HEK293T (cell line): ENCODE measurements at regions not wholly inside any gene's neighbourhood (a gene's known extent, or its start where the extent isn't known, plus 50 kb on each side); places are given as distances from the start of the nearest gene placed in this dataset.

Experiments used
- CTCF ChIA-PET: fragments of 350-600 bp; formaldehyde crosslinking; extraction: SDS; loops from one replicate; lab custom pipeline; 2021; ENCODE audit warnings: antibody characterized with exemption, inconsistent platforms; lab: Yijun Ruan, JAX
- POLR2A ChIA-PET: fragments of 350-600 bp; formaldehyde crosslinking; extraction: SDS; loops from one replicate; lab custom pipeline; 2020; ENCODE audit warnings: antibody characterized with exemption, inconsistent platforms; lab: Yijun Ruan, JAX
- DNase-seq: peaks from one replicate; pipeline ENCODE4 v3.0.0; 2012; ENCODE audit warnings: mixed read lengths; ENCODE audit errors: extremely low spot score
- ARNT ChIP-seq: fragments of 450-650 bp; IDR thresholded peaks from 2 replicates; pipeline ENCODE4 v1.6.1; 2017; ENCODE audit warnings: mild to moderate bottlenecking
- BHLHE40 ChIP-seq: fragments of 450-650 bp; IDR thresholded peaks from 2 replicates; pipeline ENCODE4 v1.6.1; 2016; ENCODE audit warnings: mild to moderate bottlenecking, moderate library complexity, borderline replicate concordance
- CTBP1 ChIP-seq: fragments of 450-650 bp; IDR thresholded peaks from 2 replicates; pipeline ENCODE4 v1.6.1; 2016; ENCODE audit warnings: borderline replicate concordance
- ELF4 ChIP-seq: fragments of 450-650 bp; IDR thresholded peaks from 2 replicates; pipeline ENCODE4 v1.6.1; 2017; ENCODE audit warnings: antibody characterized with exemption
- FOXA1 ChIP-seq: fragments of 450-650 bp; IDR thresholded peaks from 2 replicates; pipeline ENCODE4 v1.6.1; 2016; ENCODE audit warnings: mild to moderate bottlenecking
- FOXK2 ChIP-seq: fragments of 450-650 bp; IDR thresholded peaks from 2 replicates; pipeline ENCODE4 v1.6.1; 2016; ENCODE audit warnings: mild to moderate bottlenecking
- FOXM1 ChIP-seq: fragments of 450-650 bp; IDR thresholded peaks from 2 replicates; pipeline ENCODE4 v1.6.1; 2017; ENCODE audit warnings: mild to moderate bottlenecking, borderline replicate concordance
- HDGF ChIP-seq: fragments of 450-650 bp; IDR thresholded peaks from 2 replicates; pipeline ENCODE4 v1.6.1; 2017; ENCODE audit warnings: antibody characterized with exemption, borderline replicate concordance
- L3MBTL2 ChIP-seq: fragments of 450-650 bp; conservative IDR thresholded peaks from 2 replicates; pipeline ENCODE4 v1.6.1; 2016; ENCODE audit warnings: mild to moderate bottlenecking
- LEF1 ChIP-seq: fragments of 450-650 bp; IDR thresholded peaks from 2 replicates; pipeline ENCODE4 v1.6.1; 2017; ENCODE audit warnings: mild to moderate bottlenecking, borderline replicate concordance
- NFRKB ChIP-seq: fragments of 450-650 bp; IDR thresholded peaks from 2 replicates; pipeline ENCODE4 v1.6.1; 2016; ENCODE audit warnings: mild to moderate bottlenecking, moderate library complexity
- SP1 ChIP-seq: fragments of 450-650 bp; IDR thresholded peaks from 2 replicates; pipeline ENCODE4 v1.6.1; 2017
- SUZ12 ChIP-seq: fragments of 450-650 bp; IDR thresholded peaks from 2 replicates; pipeline ENCODE4 v1.6.1; 2016; ENCODE audit warnings: mild to moderate bottlenecking
- TARDBP ChIP-seq: fragments of 450-650 bp; IDR thresholded peaks from 2 replicates; pipeline ENCODE4 v1.6.1; 2016
- ZNF384 ChIP-seq: fragments of 450-650 bp; IDR thresholded peaks from 2 replicates; pipeline ENCODE4 v1.6.1; 2016
- TF ChIP-seq, protein P1 (sequence below): fragments of 450-650 bp; IDR thresholded peaks from 2 replicates; pipeline ENCODE4 v1.6.1; 2016

DNA sequence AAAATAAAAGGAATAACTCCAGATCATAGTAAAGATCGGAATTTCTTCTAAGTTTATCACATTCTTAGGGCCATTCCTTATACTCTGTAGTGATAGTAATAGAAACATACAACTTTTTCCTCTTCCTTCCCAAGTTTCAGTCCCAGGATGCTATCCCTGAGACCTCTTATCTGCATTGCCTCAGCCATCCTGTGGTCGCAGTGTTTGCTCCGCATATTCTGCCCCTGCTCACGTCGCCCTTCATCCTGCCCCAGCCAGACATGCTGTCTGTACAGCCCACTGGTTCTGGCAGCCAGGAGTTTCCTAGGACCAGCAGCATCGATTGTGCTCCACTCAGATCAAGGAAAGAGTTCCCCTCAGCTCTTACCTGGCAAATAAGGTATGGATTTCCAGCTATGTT lies 132.7 kb upstream of the ERCC6L2 start:
- no peak for DNase-seq
- POLR2A ChIA-PET: no interaction called here
- CTCF ChIA-PET: interaction anchor here (0.7 kb wide), 1 partner anchor 16 kb away, joined by 3 read pairs; no protein-coding TSS in a partner anchor
- TF ChIP-seq LEF1 (no peak), TARDBP (no peak), CTBP1 (no peak), SP1 (no peak), FOXM1 (no peak), ZNF384 (no peak), L3MBTL2 (no peak), BHLHE40 (no peak), FOXK2 (no peak), ELF4 (no peak), NFRKB (no peak), FOXA1 (no peak), ARNT (no peak), SUZ12 (no peak), HDGF (no peak)
- TF ChIP-seq, protein P1, sequence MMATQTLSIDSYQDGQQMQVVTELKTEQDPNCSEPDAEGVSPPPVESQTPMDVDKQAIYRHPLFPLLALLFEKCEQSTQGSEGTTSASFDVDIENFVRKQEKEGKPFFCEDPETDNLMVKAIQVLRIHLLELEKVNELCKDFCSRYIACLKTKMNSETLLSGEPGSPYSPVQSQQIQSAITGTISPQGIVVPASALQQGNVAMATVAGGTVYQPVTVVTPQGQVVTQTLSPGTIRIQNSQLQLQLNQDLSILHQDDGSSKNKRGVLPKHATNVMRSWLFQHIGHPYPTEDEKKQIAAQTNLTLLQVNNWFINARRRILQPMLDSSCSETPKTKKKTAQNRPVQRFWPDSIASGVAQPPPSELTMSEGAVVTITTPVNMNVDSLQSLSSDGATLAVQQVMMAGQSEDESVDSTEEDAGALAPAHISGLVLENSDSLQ: no peak

DNA sequence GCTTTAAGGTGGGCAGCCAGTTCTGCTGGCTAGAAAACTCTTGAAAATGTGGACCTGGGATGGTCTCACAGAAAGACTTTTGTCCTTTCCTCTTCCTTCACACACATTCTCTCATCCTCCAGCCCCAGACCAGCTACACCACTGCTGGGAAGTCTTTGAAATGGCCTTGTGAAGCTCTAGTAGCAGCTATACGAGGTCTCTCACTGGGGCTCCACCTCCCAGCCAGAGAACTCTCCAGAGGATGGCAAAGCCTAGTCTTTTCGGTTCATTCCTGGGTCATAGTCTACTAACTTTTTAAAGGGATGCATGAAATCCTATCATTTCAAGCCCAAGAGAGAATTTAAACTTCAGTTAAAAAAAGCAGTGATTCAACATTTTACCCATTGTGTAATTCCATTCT lies 133.9 kb upstream of the ERCC6L2 start:
- ChIA-PET CTCF (no interaction called here), POLR2A (no interaction called here)
- TF ChIP-seq HDGF (no peak), TARDBP (no peak), ZNF384 (no peak), L3MBTL2 (no peak), FOXK2 (no peak), CTBP1 (no peak), FOXM1 (no peak), LEF1 (no peak), SP1 (no peak), ELF4 (no peak), ARNT (no peak)
- TF ChIP-seq, protein P1: no peak
- DNase-seq: no peak

DNA sequence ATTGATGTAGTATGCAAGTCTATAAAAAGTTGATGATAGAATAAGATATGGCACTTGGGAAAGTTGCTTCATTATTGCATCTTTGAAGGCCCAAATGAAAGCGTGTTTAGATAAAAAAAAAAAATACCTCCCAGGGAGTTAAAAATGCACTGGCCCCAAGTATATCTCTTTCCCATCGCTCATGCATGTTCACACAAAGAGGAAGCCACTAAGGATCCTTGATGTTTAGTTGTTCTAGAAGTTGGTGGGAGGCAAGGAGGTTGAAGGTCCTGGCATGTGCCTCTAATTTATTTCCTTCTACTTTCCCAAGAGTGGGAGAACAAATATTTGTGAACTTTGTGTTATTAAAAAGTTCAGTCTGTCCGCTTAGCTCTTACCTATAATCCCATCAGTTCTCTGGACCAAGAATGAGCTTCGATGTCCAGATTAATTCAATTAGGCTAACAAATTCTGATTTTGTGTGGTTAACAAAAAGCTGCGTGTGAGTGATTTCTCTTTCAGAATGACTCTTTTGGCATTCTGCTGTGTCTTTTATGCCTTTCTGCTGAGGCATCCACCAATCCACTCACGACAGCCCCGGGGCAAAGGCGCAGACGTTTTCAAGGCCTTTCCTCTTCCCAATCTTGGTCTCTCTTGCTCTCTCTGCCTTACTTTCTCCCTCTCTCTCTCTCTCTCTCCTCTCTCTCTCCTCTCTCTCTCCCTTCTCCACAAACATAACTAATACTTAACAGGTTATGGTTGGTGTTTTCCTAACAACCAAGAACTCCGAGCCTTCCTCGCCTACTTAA lies 135.1 kb upstream of the ERCC6L2 start:
- CTCF ChIA-PET: no interaction called here
- no peak for DNase-seq

DNA sequence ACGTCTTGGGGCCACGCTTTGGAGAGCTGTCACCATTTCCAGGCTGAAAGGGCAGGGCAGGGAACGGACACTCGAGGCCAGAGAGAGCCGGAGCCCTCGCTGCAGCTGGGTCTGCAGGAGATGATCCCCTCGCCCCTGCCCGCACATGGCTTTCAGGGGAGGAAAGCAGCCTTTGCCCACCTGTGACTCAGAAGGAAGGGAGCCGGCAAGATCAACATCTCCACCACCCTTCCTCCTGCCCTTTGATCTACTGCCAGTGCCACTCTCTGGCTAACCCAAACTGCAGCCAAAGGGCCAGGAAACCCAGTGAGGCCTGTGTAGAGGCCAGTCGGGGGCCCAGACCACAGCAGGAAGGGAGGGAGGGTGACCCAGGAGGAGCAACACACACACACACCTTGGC lies 137.1 kb upstream of the ERCC6L2 start:
- ChIA-PET POLR2A (no interaction called here), CTCF (interaction anchor here (0.6 to 1.4 kb wide), 3 partner anchors 11 to 1660 kb away, joined by 3 to 4 read pairs (median 3); no protein-coding TSS in a partner anchor)

More for the DNA sequence above, 135.1 kb upstream of the ERCC6L2 start:
- TF ChIP-seq TARDBP: no peak
- no peak for TF ChIP-seq HDGF
- TF ChIP-seq, protein P1: no peak
- TF ChIP-seq FOXK2: no peak
- TF ChIP-seq ARNT: no peak
- TF ChIP-seq CTBP1: no peak
- no peak for TF ChIP-seq SP1
- TF ChIP-seq LEF1: no peak
- TF ChIP-seq BHLHE40: no peak
- TF ChIP-seq NFRKB: no peak
- no peak for TF ChIP-seq L3MBTL2
- TF ChIP-seq SUZ12: no peak
- no peak for TF ChIP-seq FOXM1
- TF ChIP-seq ELF4: no peak
- no peak for TF ChIP-seq ZNF384
- no peak for TF ChIP-seq FOXA1
- POLR2A ChIA-PET: interaction anchor here (1.3 kb wide), 1 partner anchor 14 kb away, joined by 4 read pairs; no protein-coding TSS in a partner anchor

More for the DNA sequence above, 137.1 kb upstream of the ERCC6L2 start:
- DNase-seq: no peak
- no peak for TF ChIP-seq ZNF384
- no peak for TF ChIP-seq L3MBTL2
- no peak for TF ChIP-seq FOXM1
- no peak for TF ChIP-seq BHLHE40
- no peak for TF ChIP-seq HDGF
- TF ChIP-seq TARDBP: no peak
- TF ChIP-seq, protein P1: no peak
- TF ChIP-seq SUZ12: no peak
- TF ChIP-seq ARNT: no peak
- TF ChIP-seq NFRKB: no peak
- no peak for TF ChIP-seq FOXA1
- TF ChIP-seq SP1: no peak
- no peak for TF ChIP-seq FOXK2
- no peak for TF ChIP-seq ELF4
- TF ChIP-seq CTBP1: no peak
- no peak for TF ChIP-seq LEF1
